HepG2 (cell line): ENCODE measurements at regions not wholly inside any gene's neighbourhood (a gene's known extent, or its start where the extent isn't known, plus 50 kb on each side); places are given as distances from the start of the nearest gene placed in this dataset.
A peak's percentile ranks its signal among the peaks of the same experiment; 100 is the strongest.

Experiments
- AFF4 ChIP-seq: sonication (generic); formaldehyde crosslinking; IDR thresholded peaks from 2 replicates; pipeline ENCODE4 v1.4.0; 2020; ENCODE audit warnings: missing genetic modification reagents
- CAMTA2 ChIP-seq: sonication (generic); formaldehyde crosslinking; IDR thresholded peaks from 2 replicates; pipeline ENCODE4 v1.4.0; 2020; ENCODE audit warnings: mild to moderate bottlenecking, missing genetic modification reagents, borderline replicate concordance
- CCDC6 ChIP-seq: sonication (generic); formaldehyde crosslinking; IDR thresholded peaks from 2 replicates; pipeline ENCODE4 v1.8.1; 2022; ENCODE audit warnings: mild to moderate bottlenecking, missing genetic modification reagents, moderate library complexity
- FOXA1 ChIP-seq, 2 experiments: fragments of 450-650 bp in 1 of 2; sonication (generic) in 1 of 2; formaldehyde crosslinking in 1 of 2; IDR thresholded peaks; 2 replicates each; pipeline versions ENCODE4 v1.4.0 to v1.6.1; 2016 to 2020; ENCODE audit warnings: missing genetic modification reagents in 1 of 2
- FOXA3 ChIP-seq: IDR thresholded peaks from 2 replicates; pipeline ENCODE4 v1.6.1; 2016; ENCODE audit warnings: missing genetic modification reagents, missing compliant biosample characterization
- GATA4 ChIP-seq: sonication (generic); IDR thresholded peaks from 2 replicates; pipeline ENCODE4 v1.6.1; 2016; ENCODE audit warnings: antibody characterized with exemption, low read depth, borderline replicate concordance
- PPARG ChIP-seq: conservative IDR thresholded peaks from 2 replicates; pipeline ENCODE4 v1.6.1; 2016; ENCODE audit warnings: missing biosample characterization, missing genetic modification reagents
- SRF ChIP-seq: IDR thresholded peaks from 2 replicates; pipeline ENCODE4 v1.6.1; 2011; ENCODE audit warnings: mild to moderate bottlenecking, low read depth, low read length, moderate library complexity
- YY1 ChIP-seq: IDR thresholded peaks from 2 replicates; pipeline ENCODE4 v1.6.1; 2011; ENCODE audit warnings: low read length, low read depth, moderate library complexity, mild to moderate bottlenecking; ENCODE audit not compliant: insufficient read depth, insufficient replicate concordance
- ZBED4 ChIP-seq: sonication (generic); formaldehyde crosslinking; IDR thresholded peaks from 2 replicates; pipeline ENCODE4 v1.4.0; 2020; ENCODE audit warnings: missing genetic modification reagents, borderline replicate concordance
- ZBTB43 ChIP-seq: sonication (generic); formaldehyde crosslinking; conservative IDR thresholded peaks from 2 replicates; pipeline ENCODE4 v1.4.0; 2020; ENCODE audit warnings: missing genetic modification reagents
- ZC3H4 ChIP-seq: sonication (generic); formaldehyde crosslinking; IDR thresholded peaks from 2 replicates; pipeline ENCODE4 v1.4.0; 2020; ENCODE audit warnings: missing genetic modification reagents, borderline replicate concordance
- ZNF101 ChIP-seq: sonication (generic); formaldehyde crosslinking; IDR thresholded peaks from 2 replicates; pipeline ENCODE4 v1.4.0; 2020; ENCODE audit warnings: mild to moderate bottlenecking, low read depth, missing genetic modification reagents, borderline replicate concordance
- ZNF569 ChIP-seq: sonication (generic); formaldehyde crosslinking; IDR thresholded peaks from 2 replicates; pipeline ENCODE4 v1.5.0; 2020; ENCODE audit warnings: mild to moderate bottlenecking, missing genetic modification reagents, moderate library complexity, borderline replicate concordance
- ZNF772 ChIP-seq: sonication (generic); formaldehyde crosslinking; IDR thresholded peaks from 2 replicates; pipeline ENCODE4 v1.5.0; 2020; ENCODE audit warnings: mild to moderate bottlenecking, missing genetic modification reagents

GRCh38 chr12:94078138-94078723 lies 70.1 kb upstream of the PLXNC1 start (continued):
- TF ChIP-seq ZBED4 (CRISPR knock-in tag) (no peak), ZC3H4 (CRISPR knock-in tag) (no peak), AFF4 (CRISPR knock-in tag) (no peak), FOXA1 (IDR thresholded peaks at IDR 0.05) (no peak), FOXA1 (CRISPR knock-in tag; IDR thresholded peaks at IDR 0.05) (peak; percentile 38; the same call in 1 of the 2 replicates), ZNF569 (CRISPR knock-in tag) (no peak), GATA4 (peak; percentile 29; the same call in 1 of the 2 replicates), ZNF101 (CRISPR knock-in tag) (no peak), SRF (no peak), ZBTB43 (CRISPR knock-in tag) (no peak), YY1 (no peak), CCDC6 (CRISPR knock-in tag) (no peak), PPARG (no peak), CAMTA2 (CRISPR knock-in tag) (no peak), FOXA3 (CRISPR knock-in tag) (peak; percentile 60), ZNF772 (no peak)
